Activated T-cell treated with anti-CD3 and anti-CD28 coated beads, Interleukin-2, amount 50 U/mL, for 4 hours (primary cell): ENCODE measurements at regions not wholly inside any gene's neighbourhood (a gene's known extent, or its start where the extent isn't known, plus 50 kb on each side); places are given as distances from the start of the nearest gene placed in this dataset.
"Not testable (repeated sequence)": the region's sequence is repeated elsewhere in the genome, so short reads cannot be mapped to it uniquely, and the experiment has no call there.

Experiments
- ATAC-seq, 2 donors: fragments of 200-7000 bp; cut with Tn5 transposase; one replicate each; pipeline ENCODE4 v1.10.0; 2021
- DNase-seq: peaks from one replicate; pipeline ENCODE4 v3.0.0-alpha.2; 2020
- H3K27me3 Mint-ChIP-seq: one replicate; pipeline ENCODE4 v1.8.0; 2021; ENCODE audit warnings: low read depth, mixed read lengths
- H3K36me3 Mint-ChIP-seq: one replicate; pipeline ENCODE4 v1.8.0; 2022; ENCODE audit warnings: mixed read lengths; ENCODE audit not compliant: insufficient read depth
- H3K4me1 Mint-ChIP-seq: one replicate; pipeline ENCODE4 v1.8.0; 2021; ENCODE audit warnings: low read depth, mixed read lengths
- H3K4me3 Mint-ChIP-seq: one replicate; pipeline ENCODE4 v1.8.0; 2021; ENCODE audit warnings: mild to moderate bottlenecking, moderate library complexity, mixed read lengths
- H3K9me3 Mint-ChIP-seq: one replicate; pipeline ENCODE4 v1.8.0; 2021; ENCODE audit warnings: mixed read lengths

GRCh38 chr1:192889082-192889481, 80.2 kb downstream of the RGS2 start:
- Mint-ChIP-seq H3K36me3 (no peaks in the 10 kb centered on the region), H3K4me3 (no peak overlapping the region), H3K9me3 (no peaks in the 10 kb centered on the region), H3K27me3 (peaks cover 7% of the 10 kb centered on the region), H3K4me1 (no peaks in the 10 kb centered on the region)
- no peak for ATAC-seq
- DNase-seq: no peak

- ATAC-seq (no peak), DNase-seq (no peak)
- Mint-ChIP-seq H3K4me1 (no peaks in the 10 kb centered on the region), H3K27me3 (peaks cover 7% of the 10 kb centered on the region), H3K9me3 (no peaks in the 10 kb centered on the region), H3K36me3 (no peaks in the 10 kb centered on the region), H3K4me3 (no peak overlapping the region)
Observed at GRCh38 chr1:192890134-192890533, 81.3 kb downstream of the RGS2 start.

- Mint-ChIP-seq H3K4me3 (no peak overlapping the region), H3K9me3 (no peaks in the 10 kb centered on the region)
- ATAC-seq: no peak
Observed at GRCh38 chr1:192892934-192893333, 84.1 kb downstream of the RGS2 start.

GRCh38 chr1:192895487-192895886, 86.6 kb downstream of the RGS2 start:
- H3K27me3 Mint-ChIP-seq, H3K9me3 Mint-ChIP-seq, ATAC-seq, H3K4me3 Mint-ChIP-seq, H3K4me1 Mint-ChIP-seq, H3K36me3 Mint-ChIP-seq, DNase-seq: not testable (repeated sequence)

More at GRCh38 chr1:192892934-192893333, 84.1 kb downstream of the RGS2 start:
- no peak for DNase-seq
- H3K27me3 Mint-ChIP-seq: peaks cover 4% of the 10 kb centered on the region
- no peaks in the 10 kb centered on the region for H3K36me3 Mint-ChIP-seq
- H3K4me1 Mint-ChIP-seq: no peaks in the 10 kb centered on the region

- H3K9me3 Mint-ChIP-seq: no peaks in the 10 kb centered on the region
- H3K4me3 Mint-ChIP-seq: no peak overlapping the region
- ATAC-seq (no peak), DNase-seq (no peak)
- H3K4me1 Mint-ChIP-seq: no peaks in the 10 kb centered on the region
- no peaks in the 10 kb centered on the region for H3K36me3 Mint-ChIP-seq
- H3K27me3 Mint-ChIP-seq: peaks cover 4% of the 10 kb centered on the region
Observed at GRCh38 chr1:192896376-192896775, 87.5 kb downstream of the RGS2 start.

GRCh38 chr1:192901500-192901899, 92.7 kb downstream of the RGS2 start:
- Mint-ChIP-seq H3K4me1 (peaks cover 3% of the 10 kb centered on the region), H3K36me3 (no peaks in the 10 kb centered on the region), H3K27me3 (no peaks in the 10 kb centered on the region), H3K9me3 (no peaks in the 10 kb centered on the region), H3K4me3 (no peak overlapping the region)
- no peak for ATAC-seq
- DNase-seq: no peak

- no peaks in the 10 kb centered on the region for H3K9me3 Mint-ChIP-seq
- H3K36me3 Mint-ChIP-seq: no peaks in the 10 kb centered on the region
- H3K4me3 Mint-ChIP-seq: no peak overlapping the region
- no peaks in the 10 kb centered on the region for H3K27me3 Mint-ChIP-seq
- peaks cover 3% of the 10 kb centered on the region for H3K4me1 Mint-ChIP-seq
- DNase-seq (no peak), ATAC-seq (no peak)
Observed at GRCh38 chr1:192903142-192903541, 94.3 kb downstream of the RGS2 start.

- Mint-ChIP-seq H3K27me3 (no peaks in the 10 kb centered on the region), H3K4me3 (no peak overlapping the region)
- ATAC-seq: peak; percentile 84 to 85
Observed at GRCh38 chr1:192904438-192904895, 95.6 kb downstream of the RGS2 start.

GRCh38 chr1:192905049-192905448, 96.2 kb downstream of the RGS2 start:
- Mint-ChIP-seq H3K4me3 (no peak overlapping the region), H3K9me3 (no peaks in the 10 kb centered on the region), H3K36me3 (no peaks in the 10 kb centered on the region), H3K4me1 (peaks cover 3% of the 10 kb centered on the region), H3K27me3 (no peaks in the 10 kb centered on the region)
- DNase-seq (no peak), ATAC-seq (peak in 1 of 2 donors; percentile 37)

More at GRCh38 chr1:192904438-192904895, 95.6 kb downstream of the RGS2 start:
- no peaks in the 10 kb centered on the region for H3K9me3 Mint-ChIP-seq
- H3K4me1 Mint-ChIP-seq: peaks cover 3% of the 10 kb centered on the region
- no peaks in the 10 kb centered on the region for H3K36me3 Mint-ChIP-seq
- DNase-seq: no peak

GRCh38 chr1:192906334-192906733, 97.5 kb downstream of the RGS2 start:
- H3K36me3 Mint-ChIP-seq: no peaks in the 10 kb centered on the region
- no peak overlapping the region for H3K4me3 Mint-ChIP-seq
- peaks cover 3% of the 10 kb centered on the region for H3K4me1 Mint-ChIP-seq
- no peak for ATAC-seq
- no peak for DNase-seq
- H3K27me3 Mint-ChIP-seq: no peaks in the 10 kb centered on the region
- no peaks in the 10 kb centered on the region for H3K9me3 Mint-ChIP-seq

GRCh38 chr1:192907545-192908243, 98.9 kb downstream of the RGS2 start:
- peaks cover 3% of the 10 kb centered on the region for H3K4me1 Mint-ChIP-seq
- no peak overlapping the region for H3K4me3 Mint-ChIP-seq
- ATAC-seq (no peak), DNase-seq (no peak)
- no peaks in the 10 kb centered on the region for H3K9me3 Mint-ChIP-seq
- no peaks in the 10 kb centered on the region for H3K36me3 Mint-ChIP-seq
- H3K27me3 Mint-ChIP-seq: no peaks in the 10 kb centered on the region

GRCh38 chr1:192911896-192912656, 103.2 kb downstream of the RGS2 start:
- not testable (repeated sequence) for H3K36me3 Mint-ChIP-seq, ATAC-seq, H3K4me3 Mint-ChIP-seq, H3K9me3 Mint-ChIP-seq, H3K4me1 Mint-ChIP-seq, DNase-seq, H3K27me3 Mint-ChIP-seq

GRCh38 chr1:192913683-192914082, 104.8 kb downstream of the RGS2 start:
- no peaks in the 10 kb centered on the region for H3K4me1 Mint-ChIP-seq
- H3K4me3 Mint-ChIP-seq: no peak overlapping the region
- H3K27me3 Mint-ChIP-seq: no peaks in the 10 kb centered on the region
- DNase-seq (no peak), ATAC-seq (no peak)
- H3K9me3 Mint-ChIP-seq: no peaks in the 10 kb centered on the region
- H3K36me3 Mint-ChIP-seq: no peaks in the 10 kb centered on the region

- Mint-ChIP-seq H3K4me3 (no peak overlapping the region), H3K9me3 (no peaks in the 10 kb centered on the region), H3K36me3 (no peaks in the 10 kb centered on the region), H3K4me1 (no peaks in the 10 kb centered on the region), H3K27me3 (no peaks in the 10 kb centered on the region)
- no peak for DNase-seq
- no peak for ATAC-seq
Observed at GRCh38 chr1:192914092-192914491, 105.3 kb downstream of the RGS2 start.

- H3K4me1 Mint-ChIP-seq: no peaks in the 10 kb centered on the region
- no peaks in the 10 kb centered on the region for H3K27me3 Mint-ChIP-seq
- no peak overlapping the region for H3K4me3 Mint-ChIP-seq
- no peaks in the 10 kb centered on the region for H3K9me3 Mint-ChIP-seq
- H3K36me3 Mint-ChIP-seq: no peaks in the 10 kb centered on the region
- ATAC-seq: no peak
- DNase-seq: no peak
Observed at GRCh38 chr1:192914696-192915095, 105.9 kb downstream of the RGS2 start.
